BJ (cell line): ENCODE measurements at regions not wholly inside any gene's neighbourhood (a gene's known extent, or its start where the extent isn't known, plus 50 kb on each side); places are given as distances from the start of the nearest gene placed in this dataset.

Source experiments
- CTCF ChIA-PET: fragments of 350-600 bp; formaldehyde crosslinking; extraction: SDS; loops from one replicate; lab custom pipeline; 2021; ENCODE audit warnings: antibody characterized with exemption, inconsistent platforms; lab: Yijun Ruan, JAX
- POLR2A ChIA-PET: fragments of 300-600 bp; sonication (Branson Sonifier 250); formaldehyde crosslinking; extraction: SDS; loops from one replicate; lab custom pipeline; 2021; ENCODE audit warnings: antibody characterized with exemption; lab: Charles Lee
- DNase-seq: peaks from one replicate; pipeline ENCODE4 v3.0.0-alpha.2; 2011; ENCODE audit warnings: low read depth
- H3K27me3 ChIP-seq: 2 replicates; pipeline ENCODE4 v1.6.0; 2011; ENCODE audit warnings: low read length; ENCODE audit not compliant: control insufficient read depth, insufficient read depth
- H3K36me3 ChIP-seq: 2 replicates; pipeline ENCODE4 v1.5.1; 2011; ENCODE audit warnings: low read length; ENCODE audit not compliant: control insufficient read depth, insufficient read depth
- H3K4me3 ChIP-seq: 2 replicates; pipeline ENCODE4 v1.5.1; 2011; ENCODE audit warnings: low read depth, mild to moderate bottlenecking, control low read depth, low read length
- CTCF ChIP-seq: IDR thresholded peaks from 2 replicates; pipeline ENCODE4 v1.5.1; 2011; ENCODE audit warnings: low read depth, mild to moderate bottlenecking, control low read depth, inconsistent platforms, low read length, moderate library complexity; ENCODE audit not compliant: insufficient read depth

- ChIA-PET POLR2A (no interaction called here), CTCF (no interaction called here)
- H3K36me3 ChIP-seq: no peaks in the 10 kb centered on the region
- DNase-seq: no peak
- TF ChIP-seq CTCF: no peak
- H3K4me3 ChIP-seq: no peak overlapping the region
- H3K27me3 ChIP-seq: no peaks in the 10 kb centered on the region
These were observed 65.1 kb upstream of the NCOR2 start for GRCh38 chr12:124632519-124632984.

- Histone ChIP-seq H3K27me3 (no peaks in the 10 kb centered on the region), H3K36me3 (no peaks in the 10 kb centered on the region), H3K4me3 (no peak overlapping the region)
- POLR2A ChIA-PET: no interaction called here
- CTCF ChIA-PET: no interaction called here
- TF ChIP-seq CTCF: no peak
- no peak for DNase-seq
These were observed 64.4 kb upstream of the NCOR2 start for GRCh38 chr12:124631681-124632256.

GRCh38 chr12:124630791-124631313 is 63.4 kb upstream of the NCOR2 start:
- POLR2A ChIA-PET: no interaction called here
- H3K4me3 ChIP-seq: no peak overlapping the region
- H3K36me3 ChIP-seq: no peaks in the 10 kb centered on the region
- no peaks in the 10 kb centered on the region for H3K27me3 ChIP-seq
- no peak for TF ChIP-seq CTCF
- DNase-seq: no peak
- CTCF ChIA-PET: no interaction called here

GRCh38 chr12:124629789-124630480 is 62.5 kb upstream of the NCOR2 start:
- POLR2A ChIA-PET: no interaction called here
- Histone ChIP-seq H3K4me3 (no peak overlapping the region), H3K36me3 (no peaks in the 10 kb centered on the region), H3K27me3 (no peaks in the 10 kb centered on the region)
- CTCF ChIA-PET: no interaction called here
- no peak for TF ChIP-seq CTCF
- no peak for DNase-seq

GRCh38 chr12:124629117-124629516 is 61.7 kb upstream of the NCOR2 start:
- no peak for DNase-seq
- Histone ChIP-seq H3K4me3 (no peak overlapping the region), H3K36me3 (no peaks in the 10 kb centered on the region), H3K27me3 (no peaks in the 10 kb centered on the region)
- ChIA-PET CTCF (interaction anchor here (0.7 kb wide), 1 partner anchor 133 kb away, joined by 3 read pairs; no protein-coding TSS in a partner anchor), POLR2A (no interaction called here)
- no peak for TF ChIP-seq CTCF
